ENCODE measurements at regions not wholly inside any gene's neighbourhood (a gene's known extent, or its start where the extent isn't known, plus 50 kb on each side); places are given as distances from the start of the nearest gene placed in this dataset.
"Not testable (repeated sequence)": the region's sequence is repeated elsewhere in the genome, so short reads cannot be mapped to it uniquely, and the experiment has no call there.

DNA sequence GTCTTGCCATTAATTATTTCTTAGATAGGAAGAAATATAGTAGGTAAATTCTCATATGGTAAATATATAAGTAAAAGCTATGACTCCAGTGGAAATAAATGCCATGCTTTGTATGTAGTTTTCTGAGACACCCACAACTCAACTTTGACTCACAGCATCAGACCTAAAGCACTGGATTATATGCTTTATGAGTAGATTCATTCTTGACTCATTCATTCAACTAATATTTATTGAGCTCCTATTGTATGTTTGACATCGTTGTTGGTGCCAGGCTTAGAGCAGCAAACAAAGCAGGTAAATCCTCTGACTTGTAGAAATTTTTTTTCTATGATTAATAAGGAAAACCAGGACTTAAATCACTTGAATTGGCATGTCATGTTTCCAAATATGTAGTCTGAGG, 211.4 kb downstream of the PTPRC start:
- TF ChIP-seq, protein P1, sequence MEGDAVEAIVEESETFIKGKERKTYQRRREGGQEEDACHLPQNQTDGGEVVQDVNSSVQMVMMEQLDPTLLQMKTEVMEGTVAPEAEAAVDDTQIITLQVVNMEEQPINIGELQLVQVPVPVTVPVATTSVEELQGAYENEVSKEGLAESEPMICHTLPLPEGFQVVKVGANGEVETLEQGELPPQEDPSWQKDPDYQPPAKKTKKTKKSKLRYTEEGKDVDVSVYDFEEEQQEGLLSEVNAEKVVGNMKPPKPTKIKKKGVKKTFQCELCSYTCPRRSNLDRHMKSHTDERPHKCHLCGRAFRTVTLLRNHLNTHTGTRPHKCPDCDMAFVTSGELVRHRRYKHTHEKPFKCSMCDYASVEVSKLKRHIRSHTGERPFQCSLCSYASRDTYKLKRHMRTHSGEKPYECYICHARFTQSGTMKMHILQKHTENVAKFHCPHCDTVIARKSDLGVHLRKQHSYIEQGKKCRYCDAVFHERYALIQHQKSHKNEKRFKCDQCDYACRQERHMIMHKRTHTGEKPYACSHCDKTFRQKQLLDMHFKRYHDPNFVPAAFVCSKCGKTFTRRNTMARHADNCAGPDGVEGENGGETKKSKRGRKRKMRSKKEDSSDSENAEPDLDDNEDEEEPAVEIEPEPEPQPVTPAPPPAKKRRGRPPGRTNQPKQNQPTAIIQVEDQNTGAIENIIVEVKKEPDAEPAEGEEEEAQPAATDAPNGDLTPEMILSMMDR (IDR thresholded peaks at IDR 0.05; ENCODE audit: low read depth, low read length), result no peak
- Histone ChIP-seq H3K4me1 (peaks cover 18% of the 10 kb centered on the region), H3K27me3 (no peaks in the 10 kb centered on the region), H3K36me3 (peaks cover 3% of the 10 kb centered on the region; the same call in 1 of the 2 replicates), H3K4me3 (ENCODE audit: low read depth, low read length) (no peak overlapping the region), H3K9me3 (no peaks in the 10 kb centered on the region)
- DNase-seq, result no peak

DNA sequence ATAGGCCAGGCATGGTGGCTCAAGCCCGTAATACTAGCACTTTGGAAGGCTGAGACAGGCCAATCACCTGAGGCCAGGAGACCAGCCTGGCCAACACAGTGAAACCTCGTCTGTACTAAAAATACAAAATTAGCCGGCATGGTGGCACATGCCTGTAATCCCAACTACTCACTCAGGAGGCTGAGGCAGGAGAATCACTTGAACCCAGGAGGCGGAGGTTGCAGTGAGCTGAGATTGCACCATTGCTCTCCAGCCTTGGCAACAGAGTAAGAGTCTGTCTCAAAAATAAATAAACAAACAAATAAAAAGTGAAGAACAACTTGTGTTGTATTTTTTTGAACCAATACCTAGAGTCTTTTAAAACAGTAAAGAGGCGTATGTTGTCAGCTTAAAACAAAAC, 212.1 kb downstream of the PTPRC start:
- not testable (repeated sequence) for H3K9me3 ChIP-seq; DNase-seq; H3K27me3 ChIP-seq; H3K36me3 ChIP-seq; H3K4me3 ChIP-seq (ENCODE audit: low read depth, low read length)
- H3K4me1 ChIP-seq, result peaks cover 18% of the 10 kb centered on the region

DNA sequence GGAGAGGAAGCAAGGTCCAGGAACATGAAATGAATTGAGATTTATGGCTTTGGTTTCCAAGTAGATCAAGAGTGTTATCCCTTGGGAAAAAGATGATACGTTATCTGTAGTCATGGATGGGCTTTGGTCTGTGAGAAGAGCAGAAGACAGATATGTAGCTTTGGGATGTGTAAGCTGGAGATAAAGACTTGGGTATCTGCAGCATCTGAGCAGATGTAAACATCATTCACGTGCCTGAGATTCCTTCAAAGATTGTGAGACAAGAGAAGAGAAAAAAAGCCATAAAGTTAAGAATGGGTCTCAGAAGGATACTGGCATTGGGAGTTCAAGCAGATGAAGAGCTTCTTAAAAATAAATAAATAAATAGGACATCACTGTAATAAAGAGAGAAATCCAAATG, 217.8 kb downstream of the PTPRC start:
- Histone ChIP-seq H3K36me3 (peaks cover 5% of the 10 kb centered on the region; the same call in 1 of the 2 replicates), H3K9me3 (no peaks in the 10 kb centered on the region), H3K4me3 (ENCODE audit: low read depth, low read length) (no peak overlapping the region), H3K4me1 (peaks cover 19% of the 10 kb centered on the region), H3K27me3 (no peaks in the 10 kb centered on the region)
- DNase-seq, result no peak
- TF ChIP-seq, protein P1 (IDR thresholded peaks at IDR 0.05; ENCODE audit: low read depth, low read length), result no peak

DNA sequence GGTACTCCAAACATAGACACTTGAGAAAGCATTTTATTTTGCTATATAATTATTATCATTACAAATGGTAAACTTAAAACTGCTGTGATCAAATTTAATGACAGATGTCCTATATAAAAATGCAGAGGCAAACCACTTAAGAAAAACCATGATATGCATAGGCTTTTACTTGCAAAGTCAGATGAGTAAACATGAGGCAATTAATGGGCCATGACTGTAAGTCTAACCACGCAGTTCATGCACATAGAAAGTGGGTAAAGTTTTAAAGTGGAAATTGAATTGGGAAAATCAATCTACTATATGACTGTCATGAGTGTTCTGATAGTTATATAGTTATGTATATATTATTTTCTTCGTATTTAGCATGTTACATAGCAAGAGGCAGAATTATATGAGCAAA, 219.2 kb downstream of the PTPRC start:
- H3K27me3 ChIP-seq, result no peaks in the 10 kb centered on the region
- TF ChIP-seq, protein P1 (IDR thresholded peaks at IDR 0.05; ENCODE audit: low read depth, low read length), result no peak
- no peak overlapping the region for H3K4me3 ChIP-seq (ENCODE audit: low read depth, low read length)
- no peaks in the 10 kb centered on the region for H3K9me3 ChIP-seq
- DNase-seq, result no peak
- peaks cover 5% of the 10 kb centered on the region; the same call in 1 of the 2 replicates for H3K36me3 ChIP-seq
- peaks cover 25% of the 10 kb centered on the region for H3K4me1 ChIP-seq

DNA sequence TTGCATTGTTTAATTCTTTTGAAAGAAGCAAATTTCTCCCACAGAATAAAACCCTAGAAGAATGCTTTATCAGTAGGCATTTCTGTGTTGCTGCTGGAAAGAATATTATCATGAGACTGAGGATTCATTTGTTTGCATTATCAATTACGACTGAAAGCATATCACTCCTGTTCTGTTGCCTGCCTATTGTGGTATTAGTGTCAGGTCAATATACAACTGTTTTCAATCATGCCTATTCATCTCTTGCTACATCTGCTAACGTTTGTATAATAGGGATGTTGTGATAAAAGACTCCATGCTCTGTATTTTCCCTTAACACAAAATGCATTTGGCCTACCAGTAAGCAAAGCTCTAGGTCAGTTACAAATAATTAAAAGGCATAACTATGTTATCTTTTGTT, 221.5 kb downstream of the PTPRC start:
- DNase-seq, result no peak
- H3K27me3 ChIP-seq, result no peaks in the 10 kb centered on the region
- H3K36me3 ChIP-seq, result 0 out of 2 replicates have a peak, but pooled peaks cover 5% of the 10 kb centered on the region
- no peaks in the 10 kb centered on the region for H3K9me3 ChIP-seq
- no peak overlapping the region for H3K4me3 ChIP-seq (ENCODE audit: low read depth, low read length)
- peaks cover 25% of the 10 kb centered on the region for H3K4me1 ChIP-seq
- TF ChIP-seq, protein P1 (IDR thresholded peaks at IDR 0.05; ENCODE audit: low read depth, low read length), result no peak

DNA sequence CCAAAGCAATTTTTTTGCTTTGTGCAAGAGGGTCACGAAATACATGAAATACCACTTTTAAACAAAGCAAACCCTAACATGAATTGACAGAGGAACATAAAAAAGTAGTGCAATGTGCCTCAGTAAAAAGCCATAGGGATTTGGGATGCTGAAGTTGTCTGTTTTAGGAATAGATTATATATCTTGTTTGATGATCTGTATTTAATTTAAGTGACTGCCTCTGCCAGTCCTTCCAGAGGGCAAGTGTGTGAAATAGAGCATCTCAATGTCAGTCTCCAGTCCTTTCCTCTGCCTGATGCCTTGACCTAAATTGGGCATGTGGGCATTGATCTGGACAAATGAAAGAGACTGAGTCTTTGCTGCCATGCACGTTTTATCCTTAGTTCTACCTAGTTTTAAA, 222.8 kb downstream of the PTPRC start:
- no peaks in the 10 kb centered on the region for H3K27me3 ChIP-seq
- 0 out of 2 replicates have a peak, but pooled peaks cover 5% of the 10 kb centered on the region for H3K36me3 ChIP-seq
- H3K4me1 ChIP-seq, result peaks cover 25% of the 10 kb centered on the region
- H3K9me3 ChIP-seq, result no peaks in the 10 kb centered on the region
- H3K4me3 ChIP-seq (ENCODE audit: low read depth, low read length), result no peak overlapping the region
- TF ChIP-seq, protein P1 (IDR thresholded peaks at IDR 0.05; ENCODE audit: low read depth, low read length), result no peak
- no peak for DNase-seq

DNA sequence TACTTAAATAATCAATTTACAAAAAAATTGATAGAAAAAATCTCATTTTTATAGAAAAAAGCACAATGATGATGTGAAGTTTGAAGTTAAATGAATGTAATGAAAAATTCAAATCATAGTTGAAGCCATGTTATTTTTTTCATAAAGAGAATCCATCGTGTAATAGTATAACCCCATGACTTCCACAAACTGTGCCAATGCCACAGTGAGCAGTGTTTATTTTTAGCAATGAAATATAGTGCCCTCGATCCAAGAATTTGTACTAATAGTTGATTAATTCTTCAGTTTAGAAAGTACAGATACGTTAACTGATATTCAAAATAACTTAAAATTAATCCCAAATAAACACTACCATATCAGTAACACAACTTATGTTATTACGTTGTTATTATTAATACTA, 225.9 kb downstream of the PTPRC start:
- H3K27me3 ChIP-seq, result no peaks in the 10 kb centered on the region
- H3K4me1 ChIP-seq, result peaks cover 24% of the 10 kb centered on the region
- TF ChIP-seq, protein P1 (IDR thresholded peaks at IDR 0.05; ENCODE audit: low read depth, low read length), result no peak
- H3K36me3 ChIP-seq, result no peaks in the 10 kb centered on the region
- no peak for DNase-seq
- no peak overlapping the region for H3K4me3 ChIP-seq (ENCODE audit: low read depth, low read length)
- H3K9me3 ChIP-seq, result no peaks in the 10 kb centered on the region

Measured in BE2C (cell line).